ENCODE measurements at regions not wholly inside any gene's neighbourhood (a gene's known extent, or its start where the extent isn't known, plus 50 kb on each side); places are given as distances from the start of the nearest gene placed in this dataset.

DNA sequence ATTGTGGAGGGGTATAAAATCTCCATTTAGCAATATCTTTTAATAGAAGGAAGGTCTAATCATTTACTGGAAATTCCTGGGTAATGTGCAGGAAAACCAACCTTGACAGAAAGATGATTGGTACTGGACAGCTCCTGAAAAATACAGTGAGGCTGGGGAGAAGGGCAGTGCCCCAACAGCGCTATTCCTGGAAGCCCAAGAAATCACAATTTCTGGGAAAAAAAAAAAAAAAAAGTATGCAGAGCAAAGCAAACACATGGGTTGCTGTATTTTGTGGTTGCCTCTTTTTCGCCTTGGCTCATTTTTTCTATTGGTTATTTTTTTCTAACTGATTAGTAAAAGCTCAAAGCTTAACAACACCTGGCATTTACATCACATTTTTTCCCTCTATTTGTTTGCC lies 249.7 kb downstream of the ENC1 start:
- no peak overlapping the region for H3K4me2 ChIP-seq (ENCODE audit: insufficient read depth, low read length)
- H3K4me1 ChIP-seq (ENCODE audit: control insufficient read depth, extremely low read depth, insufficient read depth, low read length) = peaks cover 4% of the 10 kb centered on the region
- DNase-seq (ENCODE audit: low read depth, low spot score) (no peak), FAIRE-seq (no peak)
- H3K9me1 ChIP-seq (replicated peaks; ENCODE audit: control insufficient read depth, extremely low read depth, insufficient read depth, low read length) = no peaks in the 10 kb centered on the region
- H4K20me1 ChIP-seq (replicated peaks; ENCODE audit: control insufficient read depth, extremely low read depth, insufficient read depth, low read length) = no peaks in the 10 kb centered on the region
- dilution Hi-C loops (cut with MboI; ENCODE audit: extremely low pct_ligation_motif_present, low sequenced_read_pairs) (no loop called here), intact Hi-C loops (cut with micrococcal nuclease) (no loop called here)
- POLR2A ChIA-PET = interaction anchor here (0.7 kb wide), 1 partner anchor 97 kb away, joined by 4 read pairs; no protein-coding TSS in a partner anchor
- no peaks in the 10 kb centered on the region for H3K27me3 ChIP-seq (ENCODE audit: control insufficient read depth in 2 of 2, insufficient read depth in 2 of 2, low read length in 2 of 2)
- H3K27ac ChIP-seq (ENCODE audit: insufficient read depth, low read depth, low read length) = no peak overlapping the region
- no peak overlapping the region for H2AFZ ChIP-seq (ENCODE audit: low read depth, low read length)
- H3K9me3 ChIP-seq (replicated peaks; ENCODE audit: control insufficient read depth, insufficient read depth, low read length) = no peaks in the 10 kb centered on the region
- no peak for TF ChIP-seq FOS (IDR thresholded peaks at IDR 0.05; ENCODE audit: borderline replicate concordance, insufficient read depth, low read length)
- TF ChIP-seq, protein P1, sequence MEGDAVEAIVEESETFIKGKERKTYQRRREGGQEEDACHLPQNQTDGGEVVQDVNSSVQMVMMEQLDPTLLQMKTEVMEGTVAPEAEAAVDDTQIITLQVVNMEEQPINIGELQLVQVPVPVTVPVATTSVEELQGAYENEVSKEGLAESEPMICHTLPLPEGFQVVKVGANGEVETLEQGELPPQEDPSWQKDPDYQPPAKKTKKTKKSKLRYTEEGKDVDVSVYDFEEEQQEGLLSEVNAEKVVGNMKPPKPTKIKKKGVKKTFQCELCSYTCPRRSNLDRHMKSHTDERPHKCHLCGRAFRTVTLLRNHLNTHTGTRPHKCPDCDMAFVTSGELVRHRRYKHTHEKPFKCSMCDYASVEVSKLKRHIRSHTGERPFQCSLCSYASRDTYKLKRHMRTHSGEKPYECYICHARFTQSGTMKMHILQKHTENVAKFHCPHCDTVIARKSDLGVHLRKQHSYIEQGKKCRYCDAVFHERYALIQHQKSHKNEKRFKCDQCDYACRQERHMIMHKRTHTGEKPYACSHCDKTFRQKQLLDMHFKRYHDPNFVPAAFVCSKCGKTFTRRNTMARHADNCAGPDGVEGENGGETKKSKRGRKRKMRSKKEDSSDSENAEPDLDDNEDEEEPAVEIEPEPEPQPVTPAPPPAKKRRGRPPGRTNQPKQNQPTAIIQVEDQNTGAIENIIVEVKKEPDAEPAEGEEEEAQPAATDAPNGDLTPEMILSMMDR (IDR thresholded peaks at IDR 0.05; ENCODE audit: extremely low read depth in 1 of 2, insufficient read depth in 1 of 2, low read depth in 1 of 2, low read length in 2 of 2) = no peak
- TF ChIP-seq EZH2 (IDR thresholded peaks at IDR 0.05; ENCODE audit: borderline replicate concordance, low read depth, low read length, severe bottlenecking) = no peak
- TF ChIP-seq, protein P2, sequence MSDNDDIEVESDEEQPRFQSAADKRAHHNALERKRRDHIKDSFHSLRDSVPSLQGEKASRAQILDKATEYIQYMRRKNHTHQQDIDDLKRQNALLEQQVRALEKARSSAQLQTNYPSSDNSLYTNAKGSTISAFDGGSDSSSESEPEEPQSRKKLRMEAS (IDR thresholded peaks at IDR 0.05; ENCODE audit: insufficient read depth, insufficient read length) = no peak
- H3K4me3 ChIP-seq (replicated peaks in 1 of 3; ENCODE audit: insufficient read depth in 1 of 3, low read depth in 1 of 3, low read length in 3 of 3) = no peak overlapping the region
- no peaks in the 10 kb centered on the region for H3K79me2 ChIP-seq (ENCODE audit: control insufficient read depth, insufficient read depth, low read length)
- CTCF ChIA-PET = interaction anchor here (0.6 to 1.7 kb wide), 2 partner anchors 145 to 250 kb away, joined by 6 to 10 read pairs; partner anchors contain the start of gene ENC1
- no peak overlapping the region for H3K9ac ChIP-seq (replicated peaks; ENCODE audit: extremely low read depth, insufficient read depth, low read length)
- BruUV-seq (replicated peaks) = no TSS peak
- H3K36me3 ChIP-seq (ENCODE audit: control insufficient read depth in 2 of 2, extremely low read depth in 1 of 2, insufficient read depth in 2 of 2, low read length in 2 of 2) = no peaks in the 10 kb centered on the region

DNA sequence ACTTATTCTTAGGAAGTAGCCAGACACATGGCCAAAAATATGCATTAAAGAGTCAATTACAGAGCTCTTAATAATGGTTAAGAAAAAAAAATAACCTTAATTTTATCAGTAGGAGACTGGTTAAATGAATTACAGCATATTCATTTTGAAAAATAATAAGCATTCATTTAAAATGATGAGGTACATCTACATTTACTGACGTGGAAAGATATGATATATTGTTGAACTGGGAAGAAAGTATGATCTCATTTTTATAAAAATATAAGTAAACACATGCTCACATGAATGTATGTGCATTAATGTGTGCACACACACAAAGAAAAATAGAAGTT lies 250.3 kb downstream of the ENC1 start:
- FAIRE-seq = no peak
- intact Hi-C loops (cut with micrococcal nuclease) (no loop called here), dilution Hi-C loops (cut with MboI; ENCODE audit: extremely low pct_ligation_motif_present, low sequenced_read_pairs) (no loop called here)
- no peak overlapping the region for H2AFZ ChIP-seq (ENCODE audit: low read depth, low read length)
- H3K79me2 ChIP-seq (ENCODE audit: control insufficient read depth, insufficient read depth, low read length) = no peaks in the 10 kb centered on the region
- H4K20me1 ChIP-seq (replicated peaks; ENCODE audit: control insufficient read depth, extremely low read depth, insufficient read depth, low read length) = no peaks in the 10 kb centered on the region
- POLR2A ChIA-PET = no interaction called here
- H3K9ac ChIP-seq (replicated peaks; ENCODE audit: extremely low read depth, insufficient read depth, low read length) = no peak overlapping the region
- H3K9me1 ChIP-seq (replicated peaks; ENCODE audit: control insufficient read depth, extremely low read depth, insufficient read depth, low read length) = no peaks in the 10 kb centered on the region
- H3K4me2 ChIP-seq (ENCODE audit: insufficient read depth, low read length) = no peak overlapping the region
- no peak for DNase-seq (ENCODE audit: low read depth, low spot score)
- TF ChIP-seq MYC (IDR thresholded peaks at IDR 0.05; ENCODE audit: low read depth, low read length) (no peak), POLR2A (IDR thresholded peaks at IDR 0.05; ENCODE audit: low read depth, low read length) (no peak), JUN (IDR thresholded peaks at IDR 0.05; ENCODE audit: borderline replicate concordance, insufficient read depth, insufficient read length, low read depth) (no peak), FOS (IDR thresholded peaks at IDR 0.05; ENCODE audit: borderline replicate concordance, insufficient read depth, low read length) (no peak), POLR2AphosphoS5 (IDR thresholded peaks at IDR 0.05; ENCODE audit: insufficient read depth, low read depth, low read length) (no peak), EZH2 (IDR thresholded peaks at IDR 0.05; ENCODE audit: borderline replicate concordance, low read depth, low read length, severe bottlenecking) (no peak), GATA2 (IDR thresholded peaks at IDR 0.05; ENCODE audit: insufficient read depth, insufficient read length, low read depth, low read length) (no peak)
- TF ChIP-seq, protein P1 (IDR thresholded peaks at IDR 0.05; ENCODE audit: extremely low read depth in 1 of 2, insufficient read depth in 1 of 2, low read depth in 1 of 2, low read length in 2 of 2) = no peak
- TF ChIP-seq, protein P2 (IDR thresholded peaks at IDR 0.05; ENCODE audit: insufficient read depth, insufficient read length) = no peak
- H3K27ac ChIP-seq (ENCODE audit: insufficient read depth, low read depth, low read length) = no peak overlapping the region
- H3K4me3 ChIP-seq (replicated peaks in 1 of 3; ENCODE audit: insufficient read depth in 1 of 3, low read depth in 1 of 3, low read length in 3 of 3) = no peak overlapping the region
- CTCF ChIA-PET = interaction anchor here (0.6 to 1.7 kb wide), 4 partner anchors 58 to 250 kb away, joined by 3 to 10 read pairs (median 4); partner anchors contain the start of gene ENC1
- peaks cover 4% of the 10 kb centered on the region for H3K4me1 ChIP-seq (ENCODE audit: control insufficient read depth, extremely low read depth, insufficient read depth, low read length)
- no peaks in the 10 kb centered on the region for H3K36me3 ChIP-seq (ENCODE audit: control insufficient read depth in 2 of 2, extremely low read depth in 1 of 2, insufficient read depth in 2 of 2, low read length in 2 of 2)
- BruUV-seq (replicated peaks) = no TSS peak
- no peaks in the 10 kb centered on the region for H3K9me3 ChIP-seq (replicated peaks; ENCODE audit: control insufficient read depth, insufficient read depth, low read length)
- no peaks in the 10 kb centered on the region for H3K27me3 ChIP-seq (ENCODE audit: control insufficient read depth in 2 of 2, insufficient read depth in 2 of 2, low read length in 2 of 2)

Data from endothelial cell of umbilical vein (primary cell).